SH-SY5Y (cell line): ENCODE measurements at regions not wholly inside any gene's neighbourhood (a gene's known extent, or its start where the extent isn't known, plus 50 kb on each side); places are given as distances from the start of the nearest gene placed in this dataset.

Experiments
- GATA2 ChIP-seq: IDR thresholded peaks from 2 replicates; pipeline ENCODE4 v1.6.1; 2011; ENCODE audit warnings: mild to moderate bottlenecking, low read depth, low read length
- GATA3 ChIP-seq: IDR thresholded peaks from 2 replicates; pipeline ENCODE4 v1.6.1; 2011; ENCODE audit warnings: low read depth, mild to moderate bottlenecking, low read length, moderate library complexity

- TF ChIP-seq GATA3 (no peak), GATA2 (no peak)
Measured at GRCh38 chr1:88247666-88248065, 436.4 kb upstream of the PKN2 start.
